Lung (tissue), 11 donors: ENCODE measurements at regions not wholly inside any gene's neighbourhood (a gene's known extent, or its start where the extent isn't known, plus 50 kb on each side); places are given as distances from the start of the nearest gene placed in this dataset.

Experiments
- ATAC-seq: fragments of 200-7000 bp; cut with Tn5 transposase; one replicate; pipeline ENCODE4 v1.9.1; 2020; ENCODE audit warnings: moderate number of reproducible peaks; ENCODE audit not compliant: insufficient read depth, low FRiP score
- DNase-seq, 3 donors: peaks; one replicate each; pipeline ENCODE4 v3.0.0-alpha.2; 2013 to 2017
- H3K27ac ChIP-seq, 2 donors: one replicate each; pipeline ENCODE4 v1.5.1; 2013; ENCODE audit warnings: mild to moderate bottlenecking in 2 of 2, moderate library complexity in 2 of 2, control low read depth in 1 of 2, inconsistent platforms in 1 of 2, low read depth in 1 of 2, low read length in 1 of 2
- H3K27me3 ChIP-seq, 3 donors: one replicate each; pipeline ENCODE4 v1.5.1; 2013; ENCODE audit warnings: low read length in 2 of 3; ENCODE audit not compliant: control insufficient read depth in 3 of 3, insufficient read depth in 3 of 3
- H3K36me3 ChIP-seq, 4 donors: one replicate each; pipeline ENCODE4 v1.5.1; 2013; ENCODE audit warnings: low read length in 4 of 4, mild to moderate bottlenecking in 1 of 4, moderate library complexity in 1 of 4; ENCODE audit not compliant: control insufficient read depth in 4 of 4, insufficient read depth in 4 of 4
- H3K4me1 ChIP-seq, 5 donors: one replicate each; pipeline ENCODE4 v1.5.1; 2013; ENCODE audit warnings: low read length in 5 of 5, mild to moderate bottlenecking in 2 of 5, moderate library complexity in 1 of 5; ENCODE audit not compliant: control insufficient read depth in 5 of 5, insufficient read depth in 5 of 5
- H3K4me3 ChIP-seq: one replicate; pipeline ENCODE4 v1.5.1; 2013; ENCODE audit warnings: mild to moderate bottlenecking, control low read depth, moderate library complexity
- H3K9ac ChIP-seq, 2 donors: one replicate each; pipeline ENCODE4 v1.5.1; 2013; ENCODE audit warnings: low read length in 2 of 2, control low read depth in 1 of 2; ENCODE audit not compliant: insufficient read depth in 1 of 2
- H3K9me3 ChIP-seq, 4 donors: one replicate each; pipeline ENCODE4 v1.5.1; 2013; ENCODE audit warnings: low read length in 3 of 4, mild to moderate bottlenecking in 1 of 4, moderate library complexity in 1 of 4; ENCODE audit not compliant: control insufficient read depth in 4 of 4, insufficient read depth in 3 of 4
- WGBS, 2 donors: extraction: QIAGEN DNeasy Blood & Tissue Kit; methylation state at CpG; one replicate each; pipeline ENCODE4 v1.1.7; 2013; 5-methylcytosine and 5-hydroxymethylcytosine counted together
- TF ChIP-seq, protein P1 (sequence below): IDR thresholded peaks from 2 replicates; pipeline ENCODE4 v1.5.1; 2012; ENCODE audit warnings: mild to moderate bottlenecking; ENCODE audit errors: control extremely low read depth, extremely low read depth
- donor health status: control.
- donor health status: control.
- donor health status: Bipolar disorder and iron deficiency.
- donor health status: healthy.
- donor health status: DM: yes; HTN: yes; CAD: no.

- no peak overlapping the region for H3K27ac ChIP-seq
- H3K27me3 ChIP-seq = no peaks in the 10 kb centered on the region
- ATAC-seq = no peak
- WGBS, 2 donors = 63 to 67% methylated on average over 5 of the region's 5 CpGs
- H3K36me3 ChIP-seq = no peaks in the 10 kb centered on the region
- H3K4me3 ChIP-seq = no peak overlapping the region
- peaks cover 0 to 4% (median 0%) of the 10 kb centered on the region in 5 donors for H3K4me1 ChIP-seq
- H3K9me3 ChIP-seq = peaks cover 0 to 5% (median 0%) of the 10 kb centered on the region in 4 donors
- no peak overlapping the region for H3K9ac ChIP-seq
- DNase-seq = no peak
- TF ChIP-seq, protein P1, sequence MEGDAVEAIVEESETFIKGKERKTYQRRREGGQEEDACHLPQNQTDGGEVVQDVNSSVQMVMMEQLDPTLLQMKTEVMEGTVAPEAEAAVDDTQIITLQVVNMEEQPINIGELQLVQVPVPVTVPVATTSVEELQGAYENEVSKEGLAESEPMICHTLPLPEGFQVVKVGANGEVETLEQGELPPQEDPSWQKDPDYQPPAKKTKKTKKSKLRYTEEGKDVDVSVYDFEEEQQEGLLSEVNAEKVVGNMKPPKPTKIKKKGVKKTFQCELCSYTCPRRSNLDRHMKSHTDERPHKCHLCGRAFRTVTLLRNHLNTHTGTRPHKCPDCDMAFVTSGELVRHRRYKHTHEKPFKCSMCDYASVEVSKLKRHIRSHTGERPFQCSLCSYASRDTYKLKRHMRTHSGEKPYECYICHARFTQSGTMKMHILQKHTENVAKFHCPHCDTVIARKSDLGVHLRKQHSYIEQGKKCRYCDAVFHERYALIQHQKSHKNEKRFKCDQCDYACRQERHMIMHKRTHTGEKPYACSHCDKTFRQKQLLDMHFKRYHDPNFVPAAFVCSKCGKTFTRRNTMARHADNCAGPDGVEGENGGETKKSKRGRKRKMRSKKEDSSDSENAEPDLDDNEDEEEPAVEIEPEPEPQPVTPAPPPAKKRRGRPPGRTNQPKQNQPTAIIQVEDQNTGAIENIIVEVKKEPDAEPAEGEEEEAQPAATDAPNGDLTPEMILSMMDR = no peak
Observed at GRCh38 chr2:501130-501529, 176.1 kb downstream of the TMEM18 start.

- no peaks in the 10 kb centered on the region for H3K27me3 ChIP-seq
- no peak for ATAC-seq
- TF ChIP-seq, protein P1 = no peak
- H3K4me1 ChIP-seq = peaks cover 0 to 2% (median 0%) of the 10 kb centered on the region in 5 donors
- WGBS, 2 donors = 69 to 73% methylated on average over 8 of the region's 8 CpGs
- H3K27ac ChIP-seq = no peak overlapping the region
- no peak overlapping the region for H3K4me3 ChIP-seq
- no peaks in the 10 kb centered on the region for H3K36me3 ChIP-seq
- H3K9me3 ChIP-seq = peaks cover 0 to 5% (median 0%) of the 10 kb centered on the region in 4 donors
- no peak for DNase-seq
- H3K9ac ChIP-seq = no peak overlapping the region
Observed at GRCh38 chr2:499726-500125, 177.5 kb downstream of the TMEM18 start.

DNA sequence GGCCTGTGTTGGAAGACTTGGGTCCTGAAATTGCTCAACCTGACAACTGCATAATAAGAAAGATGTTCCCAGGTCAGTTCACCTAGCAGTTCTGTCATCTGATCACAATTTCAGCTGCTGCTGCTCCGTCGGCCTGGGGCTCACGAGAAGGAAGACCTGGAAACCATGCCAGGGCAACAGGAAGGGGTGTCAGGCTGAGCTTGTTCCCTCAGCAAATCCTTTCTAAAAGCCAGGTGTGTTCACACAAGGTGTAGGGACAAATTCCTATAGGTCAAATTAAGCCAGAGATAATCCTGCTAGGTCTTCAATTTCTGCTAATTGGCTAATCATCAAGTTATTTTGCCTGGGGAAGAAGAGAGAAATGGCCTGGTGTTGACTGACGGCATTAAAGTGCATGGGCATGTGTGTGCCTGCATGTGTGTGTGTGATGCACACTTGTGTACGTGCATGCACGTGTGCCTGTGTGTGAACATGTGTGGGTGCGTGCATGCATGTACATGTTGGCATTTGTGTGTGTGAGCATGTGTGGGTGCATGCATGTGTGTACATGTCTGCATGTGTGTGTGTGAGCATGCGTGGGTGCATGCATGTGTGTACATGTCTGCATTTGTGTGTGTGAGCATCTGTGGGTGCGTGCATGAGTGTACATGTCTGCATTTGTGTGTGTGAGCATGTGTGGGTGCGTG lies 178.6 kb downstream of the TMEM18 start:
- Histone ChIP-seq H3K9me3 (peaks cover 0 to 5% (median 0%) of the 10 kb centered on the region in 4 donors), H3K4me1 (peaks cover 0 to 2% (median 0%) of the 10 kb centered on the region in 5 donors), H3K4me3 (no peak overlapping the region), H3K9ac (no peak overlapping the region), H3K36me3 (no peaks in the 10 kb centered on the region), H3K27me3 (no peaks in the 10 kb centered on the region), H3K27ac (no peak overlapping the region)
- DNase-seq (no peak), ATAC-seq (no peak)
- 89 to 95% methylated on average over 10 of the region's 10 CpGs for WGBS, 2 donors
- TF ChIP-seq, protein P1 = no peak
